GM19099 (cell line): ENCODE measurements at regions not wholly inside any gene's neighbourhood (a gene's known extent, or its start where the extent isn't known, plus 50 kb on each side); places are given as distances from the start of the nearest gene placed in this dataset.

Source experiments
- POLR2A ChIP-seq: IDR thresholded peaks from 3 replicates; pipeline ENCODE4 v1.6.1; 2011; ENCODE audit warnings: low read depth; ENCODE audit not compliant: insufficient read length; ENCODE audit errors: extremely low read depth

- TF ChIP-seq POLR2A = no peak
Observed at GRCh38 chr9:1535051-1535450, 480.1 kb upstream of the SMARCA2 start.

GRCh38 chr9:1535599-1535998 is 479.5 kb upstream of the SMARCA2 start:
- TF ChIP-seq POLR2A = no peak

- no peak for TF ChIP-seq POLR2A
Observed at GRCh38 chr9:1536522-1537170, 478.5 kb upstream of the SMARCA2 start.

- no peak for TF ChIP-seq POLR2A
Observed at GRCh38 chr9:1538301-1538700, 476.8 kb upstream of the SMARCA2 start.

- TF ChIP-seq POLR2A = no peak
Observed at GRCh38 chr9:1539216-1539615, 475.9 kb upstream of the SMARCA2 start.

GRCh38 chr9:1550636-1551035 is 464.5 kb upstream of the SMARCA2 start:
- no peak for TF ChIP-seq POLR2A

- no peak for TF ChIP-seq POLR2A
Observed at GRCh38 chr9:1554081-1555035, 460.8 kb upstream of the SMARCA2 start.

- TF ChIP-seq POLR2A = no peak
Observed at GRCh38 chr9:1575939-1576338, 439.2 kb upstream of the SMARCA2 start.

- no peak for TF ChIP-seq POLR2A
Observed at GRCh38 chr9:1580215-1580614, 434.9 kb upstream of the SMARCA2 start.

GRCh38 chr9:1581926-1582325 is 433.2 kb upstream of the SMARCA2 start:
- no peak for TF ChIP-seq POLR2A

- no peak for TF ChIP-seq POLR2A
Observed at GRCh38 chr9:1591310-1591709, 423.8 kb upstream of the SMARCA2 start.

- no peak for TF ChIP-seq POLR2A
Observed at GRCh38 chr9:1598270-1598669, 416.9 kb upstream of the SMARCA2 start.

- no peak for TF ChIP-seq POLR2A
Observed at GRCh38 chr9:1599961-1600360, 415.2 kb upstream of the SMARCA2 start.

- TF ChIP-seq POLR2A = no peak
Observed at GRCh38 chr9:1604942-1605560, 410.1 kb upstream of the SMARCA2 start.

- TF ChIP-seq POLR2A = no peak
Observed at GRCh38 chr9:1606253-1606652, 408.9 kb upstream of the SMARCA2 start.

- TF ChIP-seq POLR2A = no peak
Observed at GRCh38 chr9:1612886-1613285, 402.3 kb upstream of the SMARCA2 start.
